ENCODE measurements at regions not wholly inside any gene's neighbourhood (a gene's known extent, or its start where the extent isn't known, plus 50 kb on each side); places are given as distances from the start of the nearest gene placed in this dataset.

- no peak overlapping the region for H3K4me3 ChIP-seq (ENCODE audit: low read length in 3 of 3)
- no peaks in the 10 kb centered on the region for H3K36me3 ChIP-seq (ENCODE audit: control insufficient read depth in 3 of 3, insufficient read depth in 3 of 3, low read length in 3 of 3)
- H3K9ac ChIP-seq (ENCODE audit: low read depth in 1 of 3, low read length in 3 of 3) = no peak overlapping the region
- no peaks in the 10 kb centered on the region for H3K27me3 ChIP-seq (ENCODE audit: control insufficient read depth in 3 of 3, insufficient read depth in 3 of 3, low read length in 3 of 3)
- H3K27ac ChIP-seq (ENCODE audit: low read depth, low read length) = no peak overlapping the region
- peaks cover 2 to 3% (median 3%) of the 10 kb centered on the region in 3 donors for H3K4me1 ChIP-seq (ENCODE audit: control insufficient read depth in 3 of 3, insufficient read depth in 3 of 3, low read length in 3 of 3)
- no peaks in the 10 kb centered on the region for H3K9me3 ChIP-seq (ENCODE audit: control insufficient read depth in 3 of 3, low read length in 3 of 3)
Observed at GRCh38 chr16:80024443-80024842, 423.9 kb upstream of the MAF start.

GRCh38 chr16:80023865-80024264, 423.3 kb upstream of the MAF start:
- no peaks in the 10 kb centered on the region for H3K27me3 ChIP-seq (ENCODE audit: control insufficient read depth in 3 of 3, insufficient read depth in 3 of 3, low read length in 3 of 3)
- H3K9me3 ChIP-seq (ENCODE audit: control insufficient read depth in 3 of 3, low read length in 3 of 3) = no peaks in the 10 kb centered on the region
- H3K4me1 ChIP-seq (ENCODE audit: control insufficient read depth in 3 of 3, insufficient read depth in 3 of 3, low read length in 3 of 3) = peaks cover 2 to 3% (median 3%) of the 10 kb centered on the region in 3 donors
- H3K4me3 ChIP-seq (ENCODE audit: low read length in 3 of 3) = no peak overlapping the region
- no peak overlapping the region for H3K9ac ChIP-seq (ENCODE audit: low read depth in 1 of 3, low read length in 3 of 3)
- no peak overlapping the region for H3K27ac ChIP-seq (ENCODE audit: low read depth, low read length)
- H3K36me3 ChIP-seq (ENCODE audit: control insufficient read depth in 3 of 3, insufficient read depth in 3 of 3, low read length in 3 of 3) = no peaks in the 10 kb centered on the region

GRCh38 chr16:80019395-80019794, 418.9 kb upstream of the MAF start:
- Histone ChIP-seq H3K4me1 (ENCODE audit: control insufficient read depth in 3 of 3, insufficient read depth in 3 of 3, low read length in 3 of 3) (no peaks in the 10 kb centered on the region), H3K27ac (ENCODE audit: low read depth, low read length) (no peak overlapping the region), H3K36me3 (ENCODE audit: control insufficient read depth in 3 of 3, insufficient read depth in 3 of 3, low read length in 3 of 3) (no peaks in the 10 kb centered on the region), H3K4me3 (ENCODE audit: low read length in 3 of 3) (no peak overlapping the region), H3K27me3 (ENCODE audit: control insufficient read depth in 3 of 3, insufficient read depth in 3 of 3, low read length in 3 of 3) (no peaks in the 10 kb centered on the region), H3K9ac (ENCODE audit: low read depth in 1 of 3, low read length in 3 of 3) (no peak overlapping the region), H3K9me3 (ENCODE audit: control insufficient read depth in 3 of 3, low read length in 3 of 3) (no peaks in the 10 kb centered on the region)

GRCh38 chr16:80018466-80018865, 417.9 kb upstream of the MAF start:
- Histone ChIP-seq H3K9me3 (ENCODE audit: control insufficient read depth in 3 of 3, low read length in 3 of 3) (no peaks in the 10 kb centered on the region), H3K27me3 (ENCODE audit: control insufficient read depth in 3 of 3, insufficient read depth in 3 of 3, low read length in 3 of 3) (no peaks in the 10 kb centered on the region), H3K4me3 (ENCODE audit: low read length in 3 of 3) (no peak overlapping the region), H3K4me1 (ENCODE audit: control insufficient read depth in 3 of 3, insufficient read depth in 3 of 3, low read length in 3 of 3) (no peaks in the 10 kb centered on the region), H3K27ac (ENCODE audit: low read depth, low read length) (no peak overlapping the region), H3K9ac (ENCODE audit: low read depth in 1 of 3, low read length in 3 of 3) (no peak overlapping the region), H3K36me3 (ENCODE audit: control insufficient read depth in 3 of 3, insufficient read depth in 3 of 3, low read length in 3 of 3) (no peaks in the 10 kb centered on the region)

- no peak overlapping the region for H3K4me3 ChIP-seq (ENCODE audit: low read length in 3 of 3)
- no peaks in the 10 kb centered on the region for H3K36me3 ChIP-seq (ENCODE audit: control insufficient read depth in 3 of 3, insufficient read depth in 3 of 3, low read length in 3 of 3)
- no peak overlapping the region for H3K27ac ChIP-seq (ENCODE audit: low read depth, low read length)
- H3K9ac ChIP-seq (ENCODE audit: low read depth in 1 of 3, low read length in 3 of 3) = no peak overlapping the region
- no peaks in the 10 kb centered on the region for H3K4me1 ChIP-seq (ENCODE audit: control insufficient read depth in 3 of 3, insufficient read depth in 3 of 3, low read length in 3 of 3)
- no peaks in the 10 kb centered on the region for H3K9me3 ChIP-seq (ENCODE audit: control insufficient read depth in 3 of 3, low read length in 3 of 3)
- H3K27me3 ChIP-seq (ENCODE audit: control insufficient read depth in 3 of 3, insufficient read depth in 3 of 3, low read length in 3 of 3) = no peaks in the 10 kb centered on the region
Observed at GRCh38 chr16:80016731-80017326, 416.3 kb upstream of the MAF start.

DNA sequence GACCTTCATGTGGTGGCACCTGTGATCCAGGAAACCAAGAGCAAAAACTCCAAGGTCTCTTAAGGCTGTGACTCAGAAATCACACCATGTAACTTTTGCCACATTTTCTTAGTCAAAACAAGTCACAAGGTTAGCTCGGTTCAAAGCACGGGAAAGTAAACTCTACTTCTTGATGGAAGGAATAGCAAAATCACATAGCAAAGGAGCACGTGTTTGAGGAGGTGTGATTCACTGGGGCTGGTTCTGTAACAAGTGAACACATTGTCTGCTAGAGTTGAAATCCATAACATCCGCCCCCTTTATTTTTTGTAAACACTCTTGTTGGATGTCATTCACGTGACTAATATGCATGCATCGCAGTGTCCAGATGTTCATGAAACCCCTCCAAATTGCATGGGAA, 415.0 kb upstream of the MAF start:
- Histone ChIP-seq H3K27ac (ENCODE audit: low read depth, low read length) (no peak overlapping the region), H3K36me3 (ENCODE audit: control insufficient read depth in 3 of 3, insufficient read depth in 3 of 3, low read length in 3 of 3) (no peaks in the 10 kb centered on the region)

GRCh38 chr16:80014241-80014939, 413.9 kb upstream of the MAF start:
- H3K4me3 ChIP-seq (ENCODE audit: low read length in 3 of 3) = no peak overlapping the region
- H3K4me1 ChIP-seq (ENCODE audit: control insufficient read depth in 3 of 3, insufficient read depth in 3 of 3, low read length in 3 of 3) = no peaks in the 10 kb centered on the region
- H3K36me3 ChIP-seq (ENCODE audit: control insufficient read depth in 3 of 3, insufficient read depth in 3 of 3, low read length in 3 of 3) = no peaks in the 10 kb centered on the region

More for the DNA sequence above, 415.0 kb upstream of the MAF start:
- no peak overlapping the region for H3K4me3 ChIP-seq (ENCODE audit: low read length in 3 of 3)
- H3K9ac ChIP-seq (ENCODE audit: low read depth in 1 of 3, low read length in 3 of 3) = no peak overlapping the region
- H3K4me1 ChIP-seq (ENCODE audit: control insufficient read depth in 3 of 3, insufficient read depth in 3 of 3, low read length in 3 of 3) = no peaks in the 10 kb centered on the region
- H3K27me3 ChIP-seq (ENCODE audit: control insufficient read depth in 3 of 3, insufficient read depth in 3 of 3, low read length in 3 of 3) = no peaks in the 10 kb centered on the region
- no peaks in the 10 kb centered on the region for H3K9me3 ChIP-seq (ENCODE audit: control insufficient read depth in 3 of 3, low read length in 3 of 3)

DNA sequence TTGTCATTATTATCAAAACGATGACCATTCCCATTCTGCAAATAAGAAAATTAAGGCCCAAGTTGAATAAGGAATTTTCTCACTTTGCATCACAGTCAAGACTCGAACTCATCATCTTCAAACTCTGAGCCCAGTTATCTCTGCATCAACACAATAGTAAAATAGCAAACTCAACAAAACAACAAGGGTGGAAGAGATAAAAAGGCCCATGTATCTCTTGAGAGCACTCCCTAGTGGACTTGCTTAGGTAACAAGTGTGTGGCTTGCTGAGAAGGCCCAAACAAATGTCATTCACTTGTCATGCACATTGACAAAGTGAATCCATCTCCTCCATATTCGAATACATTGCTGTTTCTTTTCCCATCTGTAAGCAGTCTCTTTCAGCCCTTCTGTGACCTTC, 412.0 kb upstream of the MAF start:
- H3K4me1 ChIP-seq (ENCODE audit: control insufficient read depth in 3 of 3, insufficient read depth in 3 of 3, low read length in 3 of 3) = no peaks in the 10 kb centered on the region
- H3K9me3 ChIP-seq (ENCODE audit: control insufficient read depth in 3 of 3, low read length in 3 of 3) = no peaks in the 10 kb centered on the region

More at GRCh38 chr16:80014241-80014939, 413.9 kb upstream of the MAF start:
- Histone ChIP-seq H3K9me3 (ENCODE audit: control insufficient read depth in 3 of 3, low read length in 3 of 3) (no peaks in the 10 kb centered on the region), H3K27ac (ENCODE audit: low read depth, low read length) (no peak overlapping the region), H3K27me3 (ENCODE audit: control insufficient read depth in 3 of 3, insufficient read depth in 3 of 3, low read length in 3 of 3) (no peaks in the 10 kb centered on the region), H3K9ac (ENCODE audit: low read depth in 1 of 3, low read length in 3 of 3) (no peak overlapping the region)

DNA sequence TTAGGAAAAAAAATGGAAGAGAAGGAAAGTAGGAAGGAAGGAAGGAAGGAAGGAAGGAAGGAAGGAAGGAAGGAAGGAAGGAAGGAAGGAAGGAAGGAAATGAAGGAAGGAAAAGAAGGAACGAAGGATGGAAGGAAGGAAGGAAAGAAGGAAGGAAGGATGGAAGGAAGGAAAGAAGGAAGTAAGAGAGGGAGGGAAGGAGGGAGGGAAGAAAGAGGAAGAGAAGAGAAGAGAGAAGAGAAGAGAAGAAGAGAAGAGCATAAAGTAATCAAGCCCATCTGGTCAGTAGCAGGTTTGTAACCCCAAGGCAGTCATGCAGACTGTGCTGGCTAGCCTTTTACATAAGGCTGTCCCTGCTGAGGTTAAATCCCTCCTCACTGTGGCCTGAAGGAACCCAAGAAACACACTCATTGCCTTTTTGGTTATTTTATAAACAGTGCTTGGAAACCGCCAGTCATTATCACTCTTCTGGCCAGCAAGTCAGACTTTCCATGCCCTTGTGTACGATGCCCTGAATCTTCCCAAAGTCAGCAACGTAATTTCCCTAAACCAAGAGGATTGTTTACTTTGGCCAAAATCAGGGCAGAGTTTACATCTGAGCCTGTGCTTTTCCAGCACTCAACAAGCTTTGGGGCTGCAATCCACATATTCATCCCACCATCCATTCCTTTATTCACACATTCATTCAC, 409.6 kb upstream of the MAF start:
- no peak overlapping the region for H3K27ac ChIP-seq (ENCODE audit: low read depth, low read length)
- no peak overlapping the region for H3K4me3 ChIP-seq (ENCODE audit: low read length in 3 of 3)
- no peak overlapping the region for H3K9ac ChIP-seq (ENCODE audit: low read depth in 1 of 3, low read length in 3 of 3)
- H3K9me3 ChIP-seq (ENCODE audit: control insufficient read depth in 3 of 3, low read length in 3 of 3) = no peaks in the 10 kb centered on the region
- H3K4me1 ChIP-seq (ENCODE audit: control insufficient read depth in 3 of 3, insufficient read depth in 3 of 3, low read length in 3 of 3) = no peaks in the 10 kb centered on the region
- H3K27me3 ChIP-seq (ENCODE audit: control insufficient read depth in 3 of 3, insufficient read depth in 3 of 3, low read length in 3 of 3) = no peaks in the 10 kb centered on the region
- no peaks in the 10 kb centered on the region for H3K36me3 ChIP-seq (ENCODE audit: control insufficient read depth in 3 of 3, insufficient read depth in 3 of 3, low read length in 3 of 3)

More for the DNA sequence above, 412.0 kb upstream of the MAF start:
- no peak overlapping the region for H3K9ac ChIP-seq (ENCODE audit: low read depth in 1 of 3, low read length in 3 of 3)
- H3K36me3 ChIP-seq (ENCODE audit: control insufficient read depth in 3 of 3, insufficient read depth in 3 of 3, low read length in 3 of 3) = no peaks in the 10 kb centered on the region
- H3K27ac ChIP-seq (ENCODE audit: low read depth, low read length) = no peak overlapping the region
- no peak overlapping the region for H3K4me3 ChIP-seq (ENCODE audit: low read length in 3 of 3)
- no peaks in the 10 kb centered on the region for H3K27me3 ChIP-seq (ENCODE audit: control insufficient read depth in 3 of 3, insufficient read depth in 3 of 3, low read length in 3 of 3)

DNA sequence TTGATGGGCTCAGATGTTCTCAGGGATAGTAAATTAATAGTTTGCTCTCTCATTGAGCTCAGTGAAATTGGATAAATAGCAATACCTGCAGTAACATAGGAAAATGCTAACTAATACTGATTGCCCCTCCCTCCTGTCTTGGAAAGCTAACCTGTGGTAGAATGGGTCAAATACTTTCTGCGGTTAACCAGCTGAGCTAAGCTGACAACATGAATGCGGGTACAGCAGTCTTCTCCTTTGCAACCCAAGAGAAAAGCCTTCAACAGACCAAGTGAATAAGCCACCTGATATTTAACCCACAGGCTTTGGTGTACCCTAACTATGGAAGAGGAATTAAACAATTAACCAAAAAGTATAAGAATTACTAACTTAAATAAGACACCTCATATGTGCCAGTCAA, 408.3 kb upstream of the MAF start:
- no peak overlapping the region for H3K9ac ChIP-seq (ENCODE audit: low read depth in 1 of 3, low read length in 3 of 3)

More for the DNA sequence above, 408.3 kb upstream of the MAF start:
- no peak overlapping the region for H3K4me3 ChIP-seq (ENCODE audit: low read length in 3 of 3)
- H3K27me3 ChIP-seq (ENCODE audit: control insufficient read depth in 3 of 3, insufficient read depth in 3 of 3, low read length in 3 of 3) = no peaks in the 10 kb centered on the region
- no peaks in the 10 kb centered on the region for H3K9me3 ChIP-seq (ENCODE audit: control insufficient read depth in 3 of 3, low read length in 3 of 3)
- H3K36me3 ChIP-seq (ENCODE audit: control insufficient read depth in 3 of 3, insufficient read depth in 3 of 3, low read length in 3 of 3) = no peaks in the 10 kb centered on the region
- no peaks in the 10 kb centered on the region for H3K4me1 ChIP-seq (ENCODE audit: control insufficient read depth in 3 of 3, insufficient read depth in 3 of 3, low read length in 3 of 3)
- H3K27ac ChIP-seq (ENCODE audit: low read depth, low read length) = no peak overlapping the region
